ENCODE measurements at regions not wholly inside any gene's neighbourhood (a gene's known extent, or its start where the extent isn't known, plus 50 kb on each side); places are given as distances from the start of the nearest gene placed in this dataset.

- TF ChIP-seq POLR2AphosphoS5 (IDR thresholded peaks at IDR 0.05; ENCODE audit: low read depth, low read length) = no peak
- no peak for TF ChIP-seq POU5F1 (IDR thresholded peaks at IDR 0.05; ENCODE audit: low read depth, low read length)
- no peak for TF ChIP-seq BRCA1 (IDR thresholded peaks at IDR 0.05; ENCODE audit: low read depth, low read length)
- TF ChIP-seq YY1 (IDR thresholded peaks at IDR 0.05; ENCODE audit: low read depth, low read length) = no peak
- no peak for TF ChIP-seq TBP (IDR thresholded peaks at IDR 0.05; ENCODE audit: low read depth, low read length)
- TF ChIP-seq TAF1 (IDR thresholded peaks at IDR 0.05; ENCODE audit: low read depth, low read length) = no peak
- TF ChIP-seq ATF2 (IDR thresholded peaks at IDR 0.05; ENCODE audit: low read length) = no peak
- TF ChIP-seq EZH2 (IDR thresholded peaks at IDR 0.05; ENCODE audit: low read depth, low read length, severe bottlenecking) = no peak
- no peak for TF ChIP-seq SIN3A (conservative IDR thresholded peaks at IDR 0.05 in 1 of 2, IDR thresholded peaks at IDR 0.05 in 1 of 2; ENCODE audit: low read depth in 1 of 2, low read length in 2 of 2)
These were observed 66.9 kb upstream of the TMEM18 start for GRCh38 chr2:744088-744487.
